Gastroesophageal sphincter (tissue), 3 donors: ENCODE measurements at regions not wholly inside any gene's neighbourhood (a gene's known extent, or its start where the extent isn't known, plus 50 kb on each side); places are given as distances from the start of the nearest gene placed in this dataset.

Experiments
- CTCF ChIP-seq, 4 experiments: fragments of 200-600 bp in 2 of 4; fragments of 450-650 bp in 2 of 4; sonication (generic) in 1 of 4; IDR thresholded peaks; one replicate each; pipeline ENCODE4 v1.5.1; 2017 to 2019; ENCODE audit warnings: antibody characterized with exemption in 4 of 4, mild to moderate bottlenecking in 2 of 4, moderate library complexity in 2 of 4
- EP300 ChIP-seq: sonication (generic); formaldehyde crosslinking; IDR thresholded peaks from one replicate; pipeline ENCODE4 v1.6.1; 2017; ENCODE audit warnings: antibody characterized with exemption, mild to moderate bottlenecking
- POLR2A ChIP-seq, 2 donors: fragments of 450-650 bp; IDR thresholded peaks; one replicate each; pipeline ENCODE4 v1.6.1; 2017; ENCODE audit warnings: antibody characterized with exemption in 2 of 2, mild to moderate bottlenecking in 2 of 2, moderate library complexity in 1 of 2

- TF ChIP-seq CTCF (IDR thresholded peaks at IDR 0.05): no peak
- TF ChIP-seq EP300: no peak
- TF ChIP-seq POLR2A (IDR thresholded peaks at IDR 0.05): no peak
These were observed 586.8 kb downstream of the EDEM1 start for GRCh38 chr3:5774337-5774736.
